T-cell (primary cell): ENCODE measurements at regions not wholly inside any gene's neighbourhood (a gene's known extent, or its start where the extent isn't known, plus 50 kb on each side); places are given as distances from the start of the nearest gene placed in this dataset.

ENCODE experiments used
- ATAC-seq, 4 experiments: fragments of 200-7000 bp in 3 of 4; fragments of 150-1000 bp in 1 of 4; cut with Tn5 transposase; replicated peaks in 1 of 4; 1 replicate in 3 of 4; 2 replicates in 1 of 4; pipeline ENCODE4 v1.10.0; 2021; ENCODE audit warnings: moderate library complexity in 3 of 4, mild to moderate bottlenecking in 2 of 4, moderate number of reproducible peaks in 1 of 4
- CTCF ChIA-PET, 2 donors: fragments of 300-600 bp; sonication (Branson Sonifier 250); formaldehyde crosslinking; loops; one replicate each; lab custom pipeline; 2022; ENCODE audit warnings: antibody characterized with exemption in 2 of 2; lab: Charles Lee
- POLR2A ChIA-PET, 2 donors: fragments of 300-600 bp; sonication (Branson Sonifier 250); formaldehyde crosslinking; loops; one replicate each; lab custom pipeline; 2022; ENCODE audit warnings: antibody characterized with exemption in 2 of 2; lab: Charles Lee
- DNase-seq, 35 experiments: peaks; one replicate each; pipeline versions ENCODE4 v3.0.0 to v3.0.0-alpha.2; 2013 to 2023
- H3K27ac ChIP-seq: one replicate; pipeline ENCODE4 v1.5.1; 2013; ENCODE audit warnings: low read length
- H3K27me3 ChIP-seq, 2 experiments: replicated peaks in 1 of 2; 1 replicate in 1 of 2; 2 replicates in 1 of 2; pipeline versions ENCODE4 v1.6.1 to v1.7.0; 2013; ENCODE audit warnings: low read length in 1 of 2, mixed read lengths in 1 of 2; ENCODE audit not compliant: control insufficient read depth in 2 of 2, insufficient read depth in 2 of 2; ENCODE audit errors: extremely low read depth in 1 of 2
- H3K36me3 ChIP-seq, 2 donors: 1 replicate in 1 of 2; 2 replicates in 1 of 2; pipeline versions ENCODE4 v1.6.1 to v1.7.0; 2013; ENCODE audit warnings: low read length in 1 of 2; ENCODE audit not compliant: control insufficient read depth in 2 of 2, insufficient read depth in 1 of 2; ENCODE audit errors: extremely low read depth in 1 of 2
- H3K4me1 ChIP-seq, 2 experiments: 1 replicate in 1 of 2; 2 replicates in 1 of 2; pipeline versions ENCODE4 v1.6.1 to v1.7.0; 2013; ENCODE audit warnings: low read length in 2 of 2, mixed read lengths in 1 of 2; ENCODE audit not compliant: insufficient read depth in 2 of 2, control insufficient read depth in 1 of 2; ENCODE audit errors: extremely low read depth in 1 of 2
- H3K4me3 ChIP-seq, 2 donors: 1 replicate in 1 of 2; 2 replicates in 1 of 2; pipeline versions ENCODE4 v1.5.1 to v1.7.0; 2013; ENCODE audit warnings: mild to moderate bottlenecking in 2 of 2, low read length in 1 of 2, moderate library complexity in 1 of 2; ENCODE audit not compliant: control insufficient read depth in 1 of 2; ENCODE audit errors: extremely low read depth in 1 of 2
- H3K9me3 ChIP-seq: 2 replicates; pipeline ENCODE4 v1.7.0; 2013
- H3K27ac Mint-ChIP-seq, 2 donors: one replicate each; pipeline ENCODE4 v1.8.0; 2020 to 2021; ENCODE audit warnings: mild to moderate bottlenecking in 2 of 2, mixed read lengths in 2 of 2
- H3K27me3 Mint-ChIP-seq, 2 donors: one replicate each; pipeline ENCODE4 v1.8.0; 2021 to 2022; ENCODE audit warnings: mixed read lengths in 2 of 2
- H3K36me3 Mint-ChIP-seq: one replicate; pipeline ENCODE4 v1.8.0; 2021; ENCODE audit warnings: mixed read lengths
- H3K4me1 Mint-ChIP-seq, 3 donors: one replicate each; pipeline ENCODE4 v1.8.0; 2020 to 2022; ENCODE audit warnings: mixed read lengths in 3 of 3, mild to moderate bottlenecking in 1 of 3
- H3K4me3 Mint-ChIP-seq, 3 donors: one replicate each; pipeline ENCODE4 v1.8.0; 2020 to 2022; ENCODE audit warnings: mild to moderate bottlenecking in 3 of 3, mixed read lengths in 3 of 3, moderate library complexity in 3 of 3
- H3K9me3 Mint-ChIP-seq, 3 donors: one replicate each; pipeline ENCODE4 v1.8.0; 2020 to 2022; ENCODE audit warnings: mixed read lengths in 3 of 3
- WGBS: methylation state at CpG from one replicate; pipeline ENCODE4 v1.1.5; 2013; ENCODE audit warnings: missing lambda C conversion rate; ENCODE audit not compliant: insufficient coverage; 5-methylcytosine and 5-hydroxymethylcytosine counted together

DNA sequence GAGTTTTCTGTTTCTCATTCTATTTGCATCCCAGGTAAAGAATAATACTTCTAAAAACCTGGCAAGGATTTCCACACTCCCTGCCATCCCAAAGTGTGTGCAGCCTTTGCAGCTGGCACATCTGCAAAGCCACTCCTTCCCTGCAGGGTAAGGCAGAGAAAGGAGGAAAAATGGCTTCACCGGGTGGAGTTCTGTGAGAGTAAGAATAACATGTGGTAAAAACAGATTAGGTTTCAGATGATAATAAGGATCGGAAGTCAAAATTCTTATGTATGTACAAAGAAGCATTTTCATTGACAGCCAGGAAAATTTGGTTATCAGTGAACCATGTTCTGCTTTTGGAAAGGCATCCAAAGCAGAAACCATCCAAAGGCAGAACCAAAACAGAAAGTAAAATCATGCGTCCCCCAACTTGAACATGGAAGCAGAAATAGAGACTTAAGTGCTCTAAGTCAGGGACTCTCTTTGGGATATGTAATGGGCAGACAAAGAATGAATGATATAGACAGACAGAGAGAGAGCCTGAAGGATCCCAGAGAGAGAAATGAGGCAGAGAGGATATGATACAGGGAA lies 192.6 kb upstream of the CCDC196 start:
- Mint-ChIP-seq H3K27me3 (peaks cover 2 to 11% of the 10 kb centered on the region in 2 donors), H3K4me1 (peaks cover 0 to 5% (median 0%) of the 10 kb centered on the region in 3 donors), H3K9me3 (peaks cover 0 to 11% (median 4%) of the 10 kb centered on the region in 3 donors), H3K27ac (no peak overlapping the region), H3K4me3 (no peak overlapping the region), H3K36me3 (peaks cover 8% of the 10 kb centered on the region)
- Histone ChIP-seq H3K4me1 (no peaks in the 10 kb centered on the region), H3K27ac (no peak overlapping the region), H3K27me3 (peaks cover 0 to 8% of the 10 kb centered on the region in 2 experiments), H3K4me3 (no peak overlapping the region), H3K9me3 (no peaks in the 10 kb centered on the region), H3K36me3 (no peaks in the 10 kb centered on the region)
- WGBS, result 73% methylated on average over 2 of the region's 3 CpGs
- ChIA-PET CTCF (no interaction called here), POLR2A (no interaction called here)
- ATAC-seq (no peak), DNase-seq (no peak)

GRCh38 chr14:66295386-66295785 lies 190.8 kb upstream of the CCDC196 start:
- Mint-ChIP-seq H3K9me3 (peaks cover 6 to 19% (median 10%) of the 10 kb centered on the region in 3 donors), H3K4me1 (peaks cover 0 to 5% (median 0%) of the 10 kb centered on the region in 3 donors), H3K36me3 (peaks cover 8% of the 10 kb centered on the region), H3K4me3 (no peak overlapping the region), H3K27ac (no peak overlapping the region), H3K27me3 (peaks cover 2 to 15% of the 10 kb centered on the region in 2 donors)
- H3K4me1 ChIP-seq, result no peaks in the 10 kb centered on the region
- no peaks in the 10 kb centered on the region for H3K9me3 ChIP-seq
- H3K4me3 ChIP-seq, result no peak overlapping the region
- peaks cover 0 to 8% of the 10 kb centered on the region in 2 experiments for H3K27me3 ChIP-seq
- H3K27ac ChIP-seq, result no peak overlapping the region
- WGBS, result 57% methylated on average over 1 of the region's 2 CpGs
- CTCF ChIA-PET, result no interaction called here
- H3K36me3 ChIP-seq, result no peaks in the 10 kb centered on the region
- ATAC-seq, result no peak
- no peak for DNase-seq
- POLR2A ChIA-PET, result no interaction called here

DNA sequence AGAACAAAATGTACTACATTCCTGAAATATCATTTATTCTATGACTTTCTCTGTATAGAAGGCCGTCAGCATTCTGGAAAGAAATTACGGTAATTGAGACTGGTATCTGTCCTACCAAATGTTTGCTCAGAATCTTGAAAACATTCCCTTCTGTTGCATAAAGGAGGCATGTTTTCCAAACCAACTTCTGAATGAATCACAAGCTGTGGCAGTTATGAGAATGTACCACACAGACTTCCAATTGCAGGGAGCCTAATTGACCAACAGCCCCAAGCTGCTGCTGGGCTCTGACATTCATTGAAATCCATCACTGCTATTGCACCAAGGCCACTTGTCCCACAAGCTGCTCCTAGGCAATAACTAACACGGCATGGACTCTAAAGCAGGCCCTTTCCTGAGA lies 185.3 kb upstream of the CCDC196 start:
- DNase-seq (no peak), ATAC-seq (no peak)
- H3K4me1 Mint-ChIP-seq, result no peaks in the 10 kb centered on the region
- peaks cover 0 to 1% of the 10 kb centered on the region in 2 experiments for H3K27me3 ChIP-seq
- H3K36me3 Mint-ChIP-seq, result no peaks in the 10 kb centered on the region
- WGBS, result no CpG with 5 or more reads among the region's 3 CpGs
- no peak overlapping the region for H3K4me3 Mint-ChIP-seq
- H3K9me3 ChIP-seq, result no peaks in the 10 kb centered on the region
- POLR2A ChIA-PET, result no interaction called here
- H3K36me3 ChIP-seq, result no peaks in the 10 kb centered on the region
- no peak overlapping the region for H3K27ac Mint-ChIP-seq
- CTCF ChIA-PET, result no interaction called here
- no peak overlapping the region for H3K27ac ChIP-seq
- H3K4me3 ChIP-seq, result no peak overlapping the region
- H3K27me3 Mint-ChIP-seq, result peaks cover 0 to 10% of the 10 kb centered on the region in 2 donors
- no peaks in the 10 kb centered on the region for H3K4me1 ChIP-seq
- peaks cover 9 to 30% (median 19%) of the 10 kb centered on the region in 3 donors for H3K9me3 Mint-ChIP-seq

DNA sequence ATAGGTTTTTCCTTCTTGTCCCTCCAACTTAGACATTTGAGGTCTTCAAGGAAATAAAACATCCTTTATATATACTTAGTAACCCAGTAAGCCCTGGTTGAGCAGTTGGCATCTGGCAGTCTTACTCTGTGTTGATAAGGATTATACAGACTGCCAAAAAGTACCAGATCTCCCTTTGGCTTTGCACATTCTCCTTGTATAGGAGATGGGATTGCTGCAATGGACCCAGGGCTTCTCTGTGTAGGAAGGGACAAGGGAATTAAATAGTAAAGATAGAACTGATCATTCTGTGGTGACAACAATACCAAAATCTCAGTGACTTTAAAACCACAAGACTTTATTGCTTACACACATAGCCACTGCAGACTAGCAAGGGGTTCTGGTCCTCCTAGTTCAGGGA lies 180.1 kb upstream of the CCDC196 start:
- Histone ChIP-seq H3K4me1 (no peaks in the 10 kb centered on the region), H3K27ac (no peak overlapping the region), H3K4me3 (no peak overlapping the region), H3K36me3 (no peaks in the 10 kb centered on the region), H3K9me3 (no peaks in the 10 kb centered on the region), H3K27me3 (no peaks in the 10 kb centered on the region)
- DNase-seq (no peak), ATAC-seq (no peak)
- Mint-ChIP-seq H3K4me1 (no peaks in the 10 kb centered on the region), H3K27ac (no peak overlapping the region), H3K36me3 (peaks cover 15% of the 10 kb centered on the region), H3K9me3 (peaks cover 9 to 23% (median 11%) of the 10 kb centered on the region in 3 donors), H3K4me3 (no peak overlapping the region), H3K27me3 (peaks cover 0 to 4% of the 10 kb centered on the region in 2 donors)
- CTCF ChIA-PET, result no interaction called here
- POLR2A ChIA-PET, result no interaction called here

GRCh38 chr14:66311058-66311457 lies 175.1 kb upstream of the CCDC196 start:
- Mint-ChIP-seq H3K9me3 (peaks cover 0 to 9% (median 6%) of the 10 kb centered on the region in 3 donors), H3K36me3 (peaks cover 15% of the 10 kb centered on the region), H3K4me3 (no peak overlapping the region), H3K27me3 (peaks cover 0 to 6% of the 10 kb centered on the region in 2 donors), H3K4me1 (no peaks in the 10 kb centered on the region), H3K27ac (no peak overlapping the region)
- DNase-seq, result no peak
- no peaks in the 10 kb centered on the region for H3K36me3 ChIP-seq
- ChIA-PET CTCF (no interaction called here), POLR2A (no interaction called here)
- no peak for ATAC-seq
- H3K27me3 ChIP-seq, result peaks cover 0 to 6% of the 10 kb centered on the region in 2 experiments
- H3K4me1 ChIP-seq, result no peaks in the 10 kb centered on the region
- 29% methylated on average over 1 of the region's 3 CpGs for WGBS
- H3K9me3 ChIP-seq, result no peaks in the 10 kb centered on the region
- no peak overlapping the region for H3K27ac ChIP-seq
- no peak overlapping the region for H3K4me3 ChIP-seq

DNA sequence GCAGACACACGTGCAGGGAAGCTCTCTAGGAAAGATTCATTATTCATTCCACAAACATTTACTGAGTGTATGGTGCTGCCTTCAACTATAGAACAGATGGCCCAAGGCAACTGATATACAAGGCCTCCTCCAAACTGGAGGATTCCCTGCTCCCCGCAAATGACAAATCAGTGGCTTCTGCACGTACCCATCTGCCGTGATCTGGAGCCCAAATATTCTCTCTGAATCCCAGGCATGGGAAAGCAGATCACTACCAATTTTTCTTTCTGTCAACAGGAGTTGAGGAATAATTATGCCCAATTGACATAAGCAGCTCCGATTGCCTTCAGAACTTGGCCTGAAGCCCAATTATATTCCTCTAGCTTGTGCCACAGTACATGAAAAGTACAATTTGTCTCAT lies 174.2 kb upstream of the CCDC196 start:
- ChIA-PET POLR2A (no interaction called here), CTCF (interaction anchor here in 1 of 2 donors (0.6 kb wide), 1 partner anchor 48 kb away, joined by 10 read pairs; no protein-coding TSS in a partner anchor)
- H3K27ac Mint-ChIP-seq, result no peak overlapping the region
- Histone ChIP-seq H3K27ac (no peak overlapping the region), H3K9me3 (no peaks in the 10 kb centered on the region), H3K36me3 (no peaks in the 10 kb centered on the region), H3K4me3 (no peak overlapping the region), H3K27me3 (peaks cover 0 to 6% of the 10 kb centered on the region in 2 experiments), H3K4me1 (no peaks in the 10 kb centered on the region)
- H3K27me3 Mint-ChIP-seq, result peaks cover 0 to 4% of the 10 kb centered on the region in 2 donors
- DNase-seq, result no peak
- H3K9me3 Mint-ChIP-seq, result peaks cover under 1 to 6% (median 6%) of the 10 kb centered on the region in 3 donors
- ATAC-seq, result no peak
- H3K4me3 Mint-ChIP-seq, result no peak overlapping the region
- peaks cover 11% of the 10 kb centered on the region for H3K36me3 Mint-ChIP-seq
- no peaks in the 10 kb centered on the region for H3K4me1 Mint-ChIP-seq
- WGBS, result 100% methylated on average over 3 of the region's 5 CpGs
